Activated T-helper 1 cell treated with anti-CD3 and anti-CD28 coated beads, Interleukin-12 subunit alpha, Interleukin-12 subunit beta, Interleukin-2, Interleukin-4 antibody, amounts not matched to agents 30 ng/mL and 10 ng/mL and 1 ng/mL, durations not matched to agents 14 hours and 24 hours and 36 hours (primary cell): ENCODE measurements at regions not wholly inside any gene's neighbourhood (a gene's known extent, or its start where the extent isn't known, plus 50 kb on each side); places are given as distances from the start of the nearest gene placed in this dataset.

Experiments
- DNase-seq: peaks from one replicate; pipeline ENCODE4 v3.0.0; 2021; ENCODE audit warnings: low spot score
- H3K27ac Mint-ChIP-seq: one replicate; pipeline ENCODE4 v1.8.0; 2021; ENCODE audit warnings: mild to moderate bottlenecking, mixed read lengths
- H3K27me3 Mint-ChIP-seq: one replicate; pipeline ENCODE4 v1.8.0; 2022; ENCODE audit warnings: mild to moderate bottlenecking, moderate library complexity, mixed read lengths; ENCODE audit not compliant: insufficient read depth
- H3K36me3 Mint-ChIP-seq: one replicate; pipeline ENCODE4 v1.8.0; 2021; ENCODE audit warnings: low read depth, mixed read lengths
- H3K4me1 Mint-ChIP-seq: one replicate; pipeline ENCODE4 v1.8.0; 2021; ENCODE audit warnings: low read depth, mixed read lengths
- H3K4me3 Mint-ChIP-seq: one replicate; pipeline ENCODE4 v1.8.0; 2021; ENCODE audit warnings: mild to moderate bottlenecking, moderate library complexity, mixed read lengths
- H3K9me3 Mint-ChIP-seq: one replicate; pipeline ENCODE4 v1.8.0; 2021; ENCODE audit warnings: mixed read lengths
- intact Hi-C: fragments of 100-400 bp; cut with micrococcal nuclease; formaldehyde crosslinking; loops from one replicate; pipeline ENCODE4 v1.15.1; 2024

- intact Hi-C loops, result no loop called here
Measured at GRCh38 chr6:113450061-113450465, 407.1 kb upstream of the MARCKS start.

GRCh38 chr6:113451049-113451448 is 406.1 kb upstream of the MARCKS start:
- H3K36me3 Mint-ChIP-seq, result no peaks in the 10 kb centered on the region
- no peaks in the 10 kb centered on the region for H3K27me3 Mint-ChIP-seq
- DNase-seq, result no peak
- intact Hi-C loops, result no loop called here
- H3K4me3 Mint-ChIP-seq, result no peak overlapping the region
- no peaks in the 10 kb centered on the region for H3K9me3 Mint-ChIP-seq
- H3K27ac Mint-ChIP-seq, result no peak overlapping the region
- H3K4me1 Mint-ChIP-seq, result no peaks in the 10 kb centered on the region

More at GRCh38 chr6:113450061-113450465, 407.1 kb upstream of the MARCKS start:
- no peak for DNase-seq
- Mint-ChIP-seq H3K4me1 (no peaks in the 10 kb centered on the region), H3K27ac (no peak overlapping the region), H3K27me3 (no peaks in the 10 kb centered on the region), H3K9me3 (no peaks in the 10 kb centered on the region), H3K4me3 (no peak overlapping the region), H3K36me3 (no peaks in the 10 kb centered on the region)

- intact Hi-C loops, result no loop called here
- H3K4me3 Mint-ChIP-seq, result no peak overlapping the region
- no peak for DNase-seq
- H3K27me3 Mint-ChIP-seq, result no peaks in the 10 kb centered on the region
- H3K9me3 Mint-ChIP-seq, result no peaks in the 10 kb centered on the region
- H3K4me1 Mint-ChIP-seq, result no peaks in the 10 kb centered on the region
- no peak overlapping the region for H3K27ac Mint-ChIP-seq
- H3K36me3 Mint-ChIP-seq, result no peaks in the 10 kb centered on the region
Measured at GRCh38 chr6:113457198-113457597, 399.9 kb upstream of the MARCKS start.

- H3K27ac Mint-ChIP-seq, result no peak overlapping the region
- intact Hi-C loops, result no loop called here
- no peak for DNase-seq
- H3K36me3 Mint-ChIP-seq, result no peaks in the 10 kb centered on the region
- H3K4me1 Mint-ChIP-seq, result no peaks in the 10 kb centered on the region
- no peak overlapping the region for H3K4me3 Mint-ChIP-seq
- H3K27me3 Mint-ChIP-seq, result no peaks in the 10 kb centered on the region
- no peaks in the 10 kb centered on the region for H3K9me3 Mint-ChIP-seq
Measured at GRCh38 chr6:113457751-113458150, 399.4 kb upstream of the MARCKS start.

- intact Hi-C loops, result no loop called here
- H3K27ac Mint-ChIP-seq, result no peak overlapping the region
- no peak overlapping the region for H3K4me3 Mint-ChIP-seq
- no peaks in the 10 kb centered on the region for H3K4me1 Mint-ChIP-seq
- H3K27me3 Mint-ChIP-seq, result no peaks in the 10 kb centered on the region
- no peaks in the 10 kb centered on the region for H3K9me3 Mint-ChIP-seq
- DNase-seq, result no peak
- no peaks in the 10 kb centered on the region for H3K36me3 Mint-ChIP-seq
Measured at GRCh38 chr6:113458368-113459010, 398.7 kb upstream of the MARCKS start.

- intact Hi-C loops, result no loop called here
- H3K9me3 Mint-ChIP-seq, result no peaks in the 10 kb centered on the region
Measured at GRCh38 chr6:113461153-113461932, 395.8 kb upstream of the MARCKS start.

GRCh38 chr6:113464536-113464935 is 392.6 kb upstream of the MARCKS start:
- no peaks in the 10 kb centered on the region for H3K27me3 Mint-ChIP-seq
- H3K27ac Mint-ChIP-seq, result no peak overlapping the region
- H3K9me3 Mint-ChIP-seq, result no peaks in the 10 kb centered on the region
- no peak overlapping the region for H3K4me3 Mint-ChIP-seq
- DNase-seq, result no peak
- no peaks in the 10 kb centered on the region for H3K36me3 Mint-ChIP-seq
- intact Hi-C loops, result no loop called here
- H3K4me1 Mint-ChIP-seq, result no peaks in the 10 kb centered on the region

More at GRCh38 chr6:113461153-113461932, 395.8 kb upstream of the MARCKS start:
- Mint-ChIP-seq H3K27me3 (no peaks in the 10 kb centered on the region), H3K4me3 (no peak overlapping the region), H3K27ac (no peak overlapping the region), H3K4me1 (no peaks in the 10 kb centered on the region), H3K36me3 (no peaks in the 10 kb centered on the region)
- no peak for DNase-seq

GRCh38 chr6:113464960-113465359 is 392.2 kb upstream of the MARCKS start:
- no peak for DNase-seq
- Mint-ChIP-seq H3K27me3 (no peaks in the 10 kb centered on the region), H3K4me1 (no peaks in the 10 kb centered on the region), H3K9me3 (no peaks in the 10 kb centered on the region), H3K36me3 (no peaks in the 10 kb centered on the region), H3K4me3 (no peak overlapping the region), H3K27ac (no peak overlapping the region)
- intact Hi-C loops, result no loop called here

GRCh38 chr6:113466526-113466925 is 390.6 kb upstream of the MARCKS start:
- H3K27me3 Mint-ChIP-seq, result no peaks in the 10 kb centered on the region
- no peaks in the 10 kb centered on the region for H3K4me1 Mint-ChIP-seq
- intact Hi-C loops, result no loop called here
- no peak overlapping the region for H3K4me3 Mint-ChIP-seq
- no peak for DNase-seq
- H3K36me3 Mint-ChIP-seq, result no peaks in the 10 kb centered on the region
- H3K27ac Mint-ChIP-seq, result no peak overlapping the region
- no peaks in the 10 kb centered on the region for H3K9me3 Mint-ChIP-seq

GRCh38 chr6:113475392-113475791 is 381.8 kb upstream of the MARCKS start:
- no peaks in the 10 kb centered on the region for H3K4me1 Mint-ChIP-seq
- no peaks in the 10 kb centered on the region for H3K36me3 Mint-ChIP-seq
- H3K9me3 Mint-ChIP-seq, result no peaks in the 10 kb centered on the region
- intact Hi-C loops, result no loop called here
- H3K27me3 Mint-ChIP-seq, result no peaks in the 10 kb centered on the region
- DNase-seq, result no peak
- H3K4me3 Mint-ChIP-seq, result no peak overlapping the region
- no peak overlapping the region for H3K27ac Mint-ChIP-seq

GRCh38 chr6:113476937-113477839 is 380.0 kb upstream of the MARCKS start:
- H3K4me1 Mint-ChIP-seq, result no peaks in the 10 kb centered on the region
- H3K27ac Mint-ChIP-seq, result no peak overlapping the region
- DNase-seq, result no peak
- no peak overlapping the region for H3K4me3 Mint-ChIP-seq
- intact Hi-C loops, result no loop called here
- H3K27me3 Mint-ChIP-seq, result no peaks in the 10 kb centered on the region
- H3K36me3 Mint-ChIP-seq, result no peaks in the 10 kb centered on the region
- no peaks in the 10 kb centered on the region for H3K9me3 Mint-ChIP-seq

GRCh38 chr6:113480616-113481015 is 376.5 kb upstream of the MARCKS start:
- Mint-ChIP-seq H3K4me3 (no peak overlapping the region), H3K4me1 (no peaks in the 10 kb centered on the region), H3K27ac (no peak overlapping the region), H3K9me3 (no peaks in the 10 kb centered on the region), H3K27me3 (no peaks in the 10 kb centered on the region), H3K36me3 (no peaks in the 10 kb centered on the region)
- no peak for DNase-seq
- intact Hi-C loops, result no loop called here

GRCh38 chr6:113481458-113481857 is 375.7 kb upstream of the MARCKS start:
- no peaks in the 10 kb centered on the region for H3K9me3 Mint-ChIP-seq
- H3K27ac Mint-ChIP-seq, result no peak overlapping the region
- intact Hi-C loops, result no loop called here
- H3K27me3 Mint-ChIP-seq, result no peaks in the 10 kb centered on the region
- no peak for DNase-seq
- H3K4me1 Mint-ChIP-seq, result no peaks in the 10 kb centered on the region
- no peaks in the 10 kb centered on the region for H3K36me3 Mint-ChIP-seq
- H3K4me3 Mint-ChIP-seq, result no peak overlapping the region
